ENCODE measurements at regions not wholly inside any gene's neighbourhood (a gene's known extent, or its start where the extent isn't known, plus 50 kb on each side); places are given as distances from the start of the nearest gene placed in this dataset.
"Not testable (repeated sequence)": the region's sequence is repeated elsewhere in the genome, so short reads cannot be mapped to it uniquely, and the experiment has no call there.

DNA sequence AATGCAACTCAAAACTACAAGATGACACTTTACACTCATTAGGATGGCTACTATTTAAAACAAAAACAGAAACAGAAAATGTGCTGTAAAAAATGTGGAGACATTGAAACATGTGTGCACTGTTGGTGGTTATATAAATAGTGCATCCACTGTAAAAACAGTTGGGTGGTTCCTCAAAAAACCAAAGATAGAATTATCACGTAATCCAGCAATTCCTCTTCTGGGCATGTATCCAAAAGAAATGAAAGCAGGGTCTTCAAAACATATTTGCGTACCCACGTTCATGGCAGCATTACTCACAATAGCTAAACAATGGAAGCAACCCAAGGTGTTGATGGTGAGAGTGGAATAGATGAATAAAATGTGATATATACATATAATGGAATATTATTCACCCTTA, 967.2 kb downstream of the TRAM1L1 start:
- DNase-seq (ENCODE audit: low spot score): no peak

DNA sequence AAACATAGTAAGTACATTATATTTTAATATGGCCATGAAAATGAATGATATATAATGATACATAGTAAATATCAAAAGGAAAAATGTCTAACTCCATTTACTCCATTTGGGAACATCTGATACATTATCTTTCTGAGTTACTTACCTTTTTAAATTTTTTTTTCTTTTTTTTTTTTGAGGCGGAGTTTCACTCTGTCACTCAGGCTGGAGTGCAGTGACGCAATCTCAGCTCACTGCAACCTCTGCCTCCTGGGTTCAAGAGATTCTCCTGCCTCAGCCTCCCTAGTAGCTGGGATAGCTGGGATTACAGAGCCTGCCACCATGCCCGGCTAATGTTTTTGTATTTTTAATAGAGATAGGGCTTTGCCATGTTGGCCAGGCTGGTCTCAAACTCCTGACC, 972.5 kb downstream of the TRAM1L1 start:
- not testable (repeated sequence) for DNase-seq (ENCODE audit: low spot score)

DNA sequence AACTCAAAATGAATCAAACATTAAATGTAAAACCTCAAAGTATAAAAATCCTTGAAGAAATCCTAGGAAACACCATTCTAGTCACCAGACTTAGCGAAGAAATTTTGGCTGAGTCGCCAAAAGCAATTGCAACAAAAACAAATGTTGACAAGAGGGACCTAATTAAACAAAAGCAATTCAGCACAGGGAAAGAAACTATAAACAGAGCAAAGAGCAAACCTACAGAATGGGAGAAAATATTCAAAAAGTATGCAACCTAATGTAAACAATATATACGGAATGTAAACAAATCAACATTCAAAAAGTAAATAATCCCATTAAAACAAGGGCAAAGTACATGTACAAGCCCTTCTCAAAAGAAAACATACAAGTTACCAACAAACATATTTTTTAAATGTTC, 974.7 kb downstream of the TRAM1L1 start:
- no peak for DNase-seq (ENCODE audit: low spot score)

DNA sequence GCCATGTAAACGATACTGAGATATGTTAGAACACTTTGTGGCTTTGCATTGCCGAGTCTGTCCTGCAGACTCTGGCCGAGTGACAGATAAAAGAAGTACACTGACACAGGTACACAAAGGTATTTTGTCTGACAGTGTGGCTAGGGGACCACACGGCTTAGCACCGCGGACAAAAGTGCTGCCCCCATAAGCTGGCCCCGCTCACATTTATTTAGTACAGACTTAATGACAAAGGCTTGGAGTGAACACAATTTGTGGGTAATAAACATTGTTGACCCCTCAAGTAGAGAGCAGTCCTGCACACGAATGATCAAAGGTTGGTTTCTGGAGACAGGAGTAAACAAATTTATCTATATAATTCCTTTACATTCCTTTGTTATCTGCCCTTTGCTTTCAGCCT, 976.8 kb downstream of the TRAM1L1 start:
- DNase-seq (ENCODE audit: low spot score): no peak

DNA sequence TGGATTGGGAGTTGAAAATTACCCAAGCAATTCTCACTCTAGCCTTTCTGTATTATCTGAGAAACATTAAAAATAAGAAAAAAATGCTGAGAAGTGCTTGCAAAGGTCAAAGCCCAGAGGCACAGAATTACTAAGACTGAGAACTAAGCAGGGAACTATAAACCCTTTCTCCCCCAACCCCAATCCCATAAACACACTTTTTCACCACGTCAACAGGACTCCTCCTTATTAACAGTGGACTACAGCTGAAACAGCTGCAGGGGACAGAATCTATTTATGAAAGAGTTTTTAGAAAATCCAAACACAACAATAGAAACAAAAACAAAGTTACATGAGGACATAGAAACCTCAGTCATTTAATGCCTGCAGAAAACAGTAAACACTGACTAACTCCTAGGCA, 984.1 kb downstream of the TRAM1L1 start:
- DNase-seq (ENCODE audit: low spot score): no peak

DNA sequence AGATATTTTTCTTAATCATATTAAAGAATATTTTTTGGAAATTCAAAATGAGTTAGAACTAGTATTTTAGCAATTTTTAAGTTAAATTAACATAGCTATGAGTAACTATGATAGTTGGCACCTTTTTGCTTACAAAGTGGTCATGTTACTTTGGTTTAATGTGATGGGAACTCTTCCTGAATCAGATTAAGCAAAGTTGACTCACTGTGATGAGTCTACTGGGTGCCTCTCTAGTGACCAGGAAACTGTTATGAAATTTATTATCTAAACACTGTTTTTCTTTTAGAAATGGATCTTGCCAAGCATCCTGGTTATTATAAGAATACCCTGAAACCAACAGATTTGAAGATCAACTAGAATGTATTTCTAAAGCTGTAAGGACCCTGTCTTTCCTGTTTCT, 985.8 kb downstream of the TRAM1L1 start:
- DNase-seq (ENCODE audit: low spot score): no peak

DNA sequence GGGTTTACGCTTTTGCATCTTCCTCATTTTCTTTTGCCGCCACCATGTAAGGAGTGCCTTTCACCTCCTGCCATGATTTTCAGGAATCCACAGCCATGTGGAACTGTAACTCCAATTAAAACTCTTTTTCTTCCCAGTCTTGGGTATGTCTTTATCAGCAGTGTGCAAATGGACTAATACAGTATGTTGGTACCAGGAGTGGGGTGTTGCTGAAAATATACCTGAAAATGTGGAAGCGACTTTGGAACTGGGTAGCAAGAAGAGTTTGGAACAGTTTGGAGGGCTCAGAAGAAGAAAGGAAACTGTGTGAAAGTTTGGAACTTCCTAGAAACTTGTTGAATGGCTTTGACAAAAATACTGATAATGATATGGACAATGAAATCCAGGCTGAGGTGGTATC, 983.9 kb upstream of the NDST4 start:
- DNase-seq (ENCODE audit: low spot score): not testable (repeated sequence)

DNA sequence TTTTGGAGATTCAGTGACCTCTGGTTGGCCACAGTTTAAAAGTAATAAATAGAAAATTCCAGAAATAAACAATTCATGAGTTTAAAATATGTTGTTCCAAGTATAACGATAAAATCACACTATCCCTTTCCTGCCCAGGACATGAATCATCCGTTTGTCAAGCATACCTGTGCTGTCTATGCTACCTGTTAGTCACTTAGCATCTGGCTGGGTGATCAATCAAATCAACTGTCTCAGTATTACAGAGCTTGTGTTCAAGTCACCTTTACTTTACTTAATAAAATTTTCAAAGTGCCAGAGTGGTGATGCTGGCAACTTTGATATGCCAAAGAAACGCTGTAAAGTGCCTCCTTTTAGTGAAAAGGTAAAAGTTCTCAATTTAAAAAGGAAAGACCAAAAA, 979.5 kb upstream of the NDST4 start:
- no peak for DNase-seq (ENCODE audit: low spot score)

DNA sequence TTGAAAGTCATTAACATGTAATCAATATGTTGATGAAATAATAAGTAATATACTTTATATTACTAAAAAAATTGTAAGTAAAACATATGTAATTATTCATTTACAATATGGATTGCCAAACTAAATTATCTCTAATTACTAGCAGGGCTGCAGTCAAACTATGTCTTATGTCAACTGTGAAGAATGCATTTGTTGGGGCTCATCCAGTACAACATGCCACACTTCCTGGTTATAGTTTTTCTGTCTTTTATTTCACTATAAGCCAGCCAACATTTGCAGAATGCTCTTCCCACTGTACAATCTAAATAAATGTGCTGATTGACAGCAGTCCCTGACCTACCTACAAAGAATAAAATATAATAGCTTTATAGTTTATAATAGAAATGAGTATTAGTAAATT, 975.4 kb upstream of the NDST4 start:
- no peak for DNase-seq (ENCODE audit: low spot score)

DNA sequence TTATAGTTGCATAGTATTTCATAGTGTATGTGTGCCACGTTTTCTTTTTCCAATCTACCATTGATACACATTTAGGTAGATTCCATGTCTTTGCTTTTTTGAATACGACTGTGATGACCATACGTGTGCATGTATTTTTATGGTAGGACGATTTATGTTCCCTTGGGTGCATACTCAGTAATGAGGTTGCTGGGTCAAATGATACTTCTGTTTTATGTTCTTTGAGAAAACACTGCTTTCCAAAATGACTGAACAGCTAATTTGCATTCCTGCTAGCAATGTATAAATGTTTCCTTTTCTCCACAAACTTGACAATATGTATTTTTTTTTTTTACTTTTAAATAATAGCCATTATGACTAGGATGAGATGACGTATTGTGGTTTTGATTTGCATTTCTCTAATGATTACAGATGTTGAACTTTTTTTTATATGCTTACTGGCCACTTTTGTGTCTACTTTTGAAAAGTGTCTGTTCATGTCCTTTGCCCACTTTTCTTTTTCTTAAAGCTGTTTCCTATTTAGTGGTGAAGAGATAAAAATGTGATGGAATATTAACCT, 969.5 kb upstream of the NDST4 start:
- no peak for DNase-seq (ENCODE audit: low spot score)

DNA sequence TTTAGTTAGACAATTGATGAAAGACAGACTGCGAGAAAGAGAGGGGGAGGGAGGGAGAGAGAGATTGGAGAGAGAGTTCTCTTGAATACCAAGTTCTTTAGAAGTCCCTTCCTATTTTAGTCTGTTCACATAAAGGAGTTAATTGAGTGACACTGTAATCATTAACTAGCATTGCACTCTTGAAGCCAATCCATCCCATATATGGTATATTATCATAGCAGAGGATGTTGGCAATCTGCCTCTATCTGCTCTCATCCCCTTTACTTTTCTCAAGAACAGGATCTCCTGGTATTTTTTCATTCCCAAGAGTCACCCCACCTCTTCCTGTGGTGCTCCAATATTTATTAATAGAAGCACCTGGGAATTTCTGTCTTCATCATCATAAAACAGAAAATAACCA, 959.6 kb upstream of the NDST4 start:
- DNase-seq (ENCODE audit: low spot score): no peak

DNA sequence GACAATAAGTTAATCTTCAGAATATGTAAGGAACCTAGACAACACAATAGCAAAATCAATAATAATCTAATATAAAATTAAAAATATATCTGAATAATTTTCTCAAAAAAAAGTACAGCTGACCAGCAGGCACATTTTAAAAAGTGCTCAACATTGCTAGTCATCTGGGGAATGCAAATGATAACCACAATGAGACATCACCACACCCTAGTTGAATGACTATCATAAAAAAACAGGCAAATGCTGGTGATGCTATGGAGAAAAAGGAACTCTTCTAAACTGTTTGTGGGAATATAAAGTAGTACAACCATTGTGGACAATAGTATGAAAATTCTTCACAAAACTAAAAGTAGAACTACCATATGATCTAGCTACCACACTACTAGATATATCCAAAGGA, 956.9 kb upstream of the NDST4 start:
- DNase-seq (ENCODE audit: low spot score): no peak

DNA sequence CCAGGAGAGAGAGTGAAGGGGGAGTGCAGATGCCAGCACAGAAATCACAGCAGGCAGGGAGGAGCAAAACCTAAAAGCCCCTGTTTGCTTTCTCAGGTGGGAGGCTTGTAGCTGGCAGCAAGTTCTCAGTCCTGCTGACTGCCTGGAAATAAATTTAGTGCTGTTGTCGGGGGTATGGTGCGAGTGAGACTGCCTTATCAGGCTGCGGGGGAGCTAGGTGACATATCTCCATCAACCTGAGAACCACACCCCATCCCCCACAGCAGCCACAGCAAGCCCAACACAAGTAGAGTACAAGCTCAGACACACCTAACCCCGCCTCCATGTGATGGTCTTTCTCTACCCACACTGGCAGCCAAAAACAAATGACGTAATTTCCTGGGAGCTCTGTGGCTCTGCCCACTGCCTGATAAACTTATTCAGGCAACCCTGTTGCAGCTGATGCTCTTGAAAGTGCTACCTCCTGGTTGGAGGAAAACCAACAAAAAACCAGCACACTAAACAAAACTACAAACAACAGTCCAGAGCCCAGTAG, 953.4 kb upstream of the NDST4 start:
- DNase-seq (ENCODE audit: low spot score): no peak

DNA sequence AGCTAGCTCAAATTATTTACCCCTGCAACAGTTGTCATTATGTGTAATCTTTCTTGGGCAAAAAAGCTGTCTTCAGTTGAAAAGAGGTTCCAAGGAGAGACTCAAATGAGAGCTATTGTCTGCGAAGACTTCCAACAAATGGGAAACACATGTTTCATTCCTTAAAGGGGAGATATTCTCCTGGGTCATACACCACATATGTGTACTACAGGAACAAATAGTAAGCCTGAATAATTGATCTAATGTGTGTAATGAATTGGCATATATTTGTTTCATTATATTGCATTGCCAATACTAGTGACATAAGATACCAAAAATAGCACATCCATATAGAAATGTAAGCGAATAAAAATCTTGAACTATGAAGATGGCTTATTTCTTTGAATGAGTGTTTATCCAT, 950.9 kb upstream of the NDST4 start:
- no peak for DNase-seq (ENCODE audit: low spot score)

DNA sequence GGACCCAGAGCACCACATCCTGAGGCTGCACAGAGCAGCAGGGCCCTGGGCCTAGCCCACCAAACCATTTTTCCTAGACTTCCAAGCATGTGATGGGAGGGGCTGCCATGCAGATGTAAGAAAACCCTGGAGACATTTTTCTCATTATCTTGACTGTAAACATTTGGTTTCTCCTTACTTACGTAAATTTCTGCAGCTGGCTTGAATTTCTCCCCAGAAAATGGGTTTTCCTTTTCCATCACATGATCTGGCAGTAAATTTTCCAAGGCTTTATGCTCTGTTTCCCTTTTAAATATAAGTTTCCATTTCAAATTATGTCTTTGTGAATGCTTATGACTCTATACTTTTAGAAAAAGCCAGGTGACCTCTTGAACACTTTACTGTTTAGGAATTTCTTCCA, 945.9 kb upstream of the NDST4 start:
- DNase-seq (ENCODE audit: low spot score): no peak

DNA sequence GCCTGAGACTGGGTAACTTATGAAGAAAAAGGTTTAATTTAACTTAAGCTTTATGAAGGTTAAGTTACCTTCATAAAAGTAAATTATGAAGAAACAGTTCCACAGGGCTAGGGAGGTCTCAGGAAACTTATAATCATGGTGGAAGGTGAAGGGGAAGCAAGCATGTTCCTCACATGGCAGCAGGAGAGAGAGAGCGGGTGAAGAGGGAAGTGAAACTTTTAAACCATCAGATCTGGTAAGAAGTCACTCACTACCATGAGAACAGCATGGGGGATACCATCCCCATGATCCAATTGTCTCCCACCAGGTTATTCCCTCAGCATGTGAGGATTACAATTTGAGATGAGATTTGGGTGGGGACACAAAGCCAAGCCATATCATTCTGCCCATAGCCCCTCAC, 944.7 kb upstream of the NDST4 start:
- DNase-seq (ENCODE audit: low spot score): no peak

DNA sequence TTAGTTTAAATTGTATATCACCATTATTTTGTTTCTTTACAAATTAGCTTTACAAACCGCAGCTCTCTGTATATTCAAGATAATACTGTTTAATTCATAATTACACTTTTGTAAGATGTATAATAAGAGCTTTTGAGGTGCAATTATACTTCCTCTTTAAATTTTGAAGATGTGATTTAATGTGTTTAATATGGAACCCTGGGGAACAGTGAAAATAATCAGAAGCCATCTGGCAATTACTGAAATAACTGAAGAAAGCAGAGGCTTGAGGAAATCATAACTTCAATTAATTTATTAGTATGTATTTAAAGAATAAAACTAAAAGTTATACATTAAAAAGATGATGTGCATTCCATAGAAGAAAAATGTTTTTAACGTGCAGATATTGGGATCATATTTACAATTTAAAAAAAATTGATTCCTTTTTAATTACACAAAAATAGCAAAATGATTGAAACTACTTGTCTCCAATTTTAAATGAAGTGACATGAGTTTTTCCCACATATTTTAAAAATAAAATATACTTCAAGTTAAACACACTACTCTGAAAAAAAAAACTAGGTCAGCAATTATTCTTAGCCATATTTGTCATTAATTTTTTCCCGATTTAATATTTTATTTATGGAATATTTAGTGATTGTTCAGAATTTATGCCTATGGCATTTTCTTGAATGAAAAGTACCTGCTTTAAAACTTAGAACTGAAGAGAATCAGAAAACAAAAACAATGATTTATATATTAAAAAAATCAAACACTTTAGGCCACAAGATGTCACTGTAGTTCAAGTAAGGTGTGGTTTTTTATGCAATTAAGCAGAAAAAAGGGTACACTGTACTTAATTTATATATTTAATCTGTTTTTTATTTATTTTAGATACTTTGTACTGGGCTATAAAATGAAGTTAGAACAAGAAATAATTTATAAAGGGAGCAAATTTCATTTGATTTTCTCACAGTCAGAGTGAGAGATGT, 942.7 kb upstream of the NDST4 start:
- DNase-seq (ENCODE audit: low spot score): no peak

DNA sequence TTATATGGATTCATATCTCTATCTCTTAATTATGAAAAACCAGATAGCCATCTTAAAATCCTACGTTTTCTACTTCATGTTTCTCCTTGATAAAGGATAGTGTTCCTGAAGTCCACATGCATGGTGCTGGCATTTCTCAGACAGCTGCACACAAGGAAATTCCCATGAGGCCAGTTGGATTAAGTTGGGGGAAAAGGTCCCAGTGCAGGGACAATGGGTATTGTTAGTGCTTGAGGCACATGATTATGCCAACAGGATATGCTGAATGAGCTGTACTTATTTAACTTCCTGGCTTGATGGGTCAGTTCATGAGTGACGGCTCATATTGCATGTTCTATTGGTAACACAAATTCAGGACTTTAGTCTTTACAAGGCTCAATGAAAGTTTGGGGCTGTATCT, 913.9 kb upstream of the NDST4 start:
- no peak for DNase-seq (ENCODE audit: low spot score)

DNA sequence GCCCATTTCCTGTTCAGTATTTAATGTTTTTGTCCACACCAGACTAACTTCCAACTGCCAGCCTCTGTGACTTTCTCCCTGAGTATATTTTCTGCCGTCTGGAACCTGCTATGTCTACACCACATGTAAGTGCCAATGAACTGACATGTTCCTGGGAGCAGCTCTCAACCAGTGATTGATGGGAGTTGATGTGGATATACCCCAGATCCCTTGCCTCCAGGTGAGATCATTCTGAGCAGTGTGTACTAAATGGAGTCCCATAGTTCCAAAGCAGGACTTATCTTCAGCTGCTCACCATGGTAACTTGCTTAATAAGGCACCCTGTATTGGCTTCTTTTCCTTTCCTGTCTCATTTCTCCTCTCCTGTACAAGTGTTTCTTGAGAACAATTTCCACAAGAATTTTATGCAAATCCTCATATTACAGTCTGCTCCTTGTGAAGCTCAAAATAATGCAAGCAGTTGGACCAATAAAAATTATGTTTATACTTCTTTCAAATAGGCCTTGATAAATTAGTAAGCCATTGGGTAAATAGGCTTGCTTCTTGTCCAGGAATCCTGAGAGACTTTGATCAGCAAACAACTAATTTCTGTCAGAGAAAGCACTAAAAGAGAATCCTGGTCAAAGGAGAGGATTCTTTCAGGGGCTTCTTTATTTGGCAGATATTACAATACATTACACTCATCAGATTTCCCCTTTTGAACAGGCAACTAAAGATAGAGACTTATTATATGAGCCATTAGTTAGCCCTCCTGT, 911.7 kb upstream of the NDST4 start:
- DNase-seq (ENCODE audit: low spot score): no peak

DNA sequence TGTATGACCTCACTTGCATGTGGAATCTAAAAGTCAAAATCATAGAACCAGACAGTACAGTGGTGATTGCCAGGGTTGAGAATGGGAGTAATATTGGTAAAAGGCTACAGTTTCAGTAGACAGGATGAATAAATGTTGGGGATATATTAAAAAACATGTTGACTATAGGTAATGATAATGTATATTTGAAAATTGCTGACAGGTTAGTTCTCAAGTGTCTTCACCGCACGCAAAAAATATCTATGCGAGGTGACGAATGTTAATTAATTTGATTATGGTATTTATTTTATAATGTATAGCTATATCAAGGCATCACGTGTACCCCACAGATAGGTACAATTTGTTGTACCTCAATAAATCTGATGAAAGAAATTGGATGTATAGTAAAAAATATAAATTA, 909.6 kb upstream of the NDST4 start:
- DNase-seq (ENCODE audit: low spot score): no peak

DNA sequence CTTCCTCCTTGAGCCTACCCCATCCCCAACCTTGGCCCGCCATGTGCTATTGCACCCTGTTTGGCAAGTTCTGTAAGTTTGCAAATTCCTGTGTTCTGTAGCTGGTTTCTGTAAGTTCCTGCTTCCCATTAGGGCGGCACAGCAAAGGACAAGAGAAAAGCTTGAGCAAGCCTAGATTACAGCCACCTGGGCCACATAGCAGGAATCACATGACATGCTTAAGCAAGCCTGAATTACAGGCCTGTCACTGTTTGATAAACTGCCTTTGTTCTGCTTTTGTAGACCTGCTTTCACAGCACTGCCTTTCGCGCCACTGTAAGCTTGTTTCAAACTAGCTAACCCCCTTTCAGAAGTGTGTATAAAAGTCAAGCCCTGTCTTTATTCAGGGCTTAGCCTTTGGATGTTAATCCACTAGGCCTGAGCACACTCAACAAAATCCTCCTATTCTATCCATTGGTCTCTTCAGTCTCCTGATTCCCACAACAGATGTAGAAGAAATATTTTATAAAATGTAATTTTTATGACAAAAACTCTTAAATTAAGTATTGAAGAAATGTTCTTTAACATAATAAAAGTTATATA, 906.8 kb upstream of the NDST4 start:
- DNase-seq (ENCODE audit: low spot score): no peak

DNA sequence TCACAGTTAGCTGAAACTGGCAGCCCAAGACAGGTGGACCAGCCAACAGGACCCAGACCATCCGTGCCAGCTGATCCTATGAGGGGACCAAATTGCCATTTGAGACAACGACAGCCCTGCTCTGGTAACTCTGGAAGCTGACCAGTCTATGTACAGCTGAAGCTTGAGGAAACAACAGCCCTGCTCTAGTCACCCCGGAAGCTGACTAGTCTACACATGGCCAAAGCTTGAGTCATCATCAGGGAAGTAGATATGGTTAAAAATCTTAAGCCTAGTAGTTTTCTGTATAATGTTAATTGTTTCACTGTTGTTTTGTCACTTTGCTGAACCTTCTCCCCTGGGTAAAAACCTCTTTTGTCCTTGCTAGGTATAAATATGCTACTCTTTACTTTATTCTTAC, 905.4 kb upstream of the NDST4 start:
- no peak for DNase-seq (ENCODE audit: low spot score)
